GM23338 (cell line): ENCODE measurements at regions not wholly inside any gene's neighbourhood (a gene's known extent, or its start where the extent isn't known, plus 50 kb on each side); places are given as distances from the start of the nearest gene placed in this dataset.

Source experiments
- ATAC-seq: fragments of 200-7000 bp; cut with Tn5 transposase; 3 replicates; pipeline ENCODE4 v1.9.1; 2020
- DNase-seq: peaks from one replicate; pipeline ENCODE4 v3.0.0-alpha.2; 2015; ENCODE audit warnings: low spot score
- H2AFZ ChIP-seq: fragments of 200-600 bp; sonication (generic); 2 replicates; pipeline ENCODE4 v1.8.0; 2016; ENCODE audit warnings: antibody characterized with exemption, mild to moderate bottlenecking, moderate library complexity
- H3F3A ChIP-seq: fragments of 200-600 bp; sonication (generic); replicated peaks from 2 replicates; pipeline ENCODE4 v1.8.0; 2017; ENCODE audit warnings: antibody characterized with exemption, mixed run types, low read depth
- H3K27ac ChIP-seq: fragments of 200-600 bp; sonication (generic); 2 replicates; pipeline ENCODE4 v1.6.1; 2016; ENCODE audit warnings: low read depth
- H3K27me3 ChIP-seq: fragments of 200-600 bp; sonication (generic); 2 replicates; pipeline ENCODE4 v1.8.0; 2016; ENCODE audit warnings: mild to moderate bottlenecking, mixed run types, moderate library complexity; ENCODE audit not compliant: insufficient read depth
- H3K36me3 ChIP-seq: fragments of 200-600 bp; sonication (generic); 2 replicates; pipeline ENCODE4 v1.8.0; 2016; ENCODE audit warnings: mild to moderate bottlenecking; ENCODE audit not compliant: insufficient read depth
- H3K4me1 ChIP-seq: fragments of 200-600 bp; sonication (generic); 2 replicates; pipeline ENCODE4 v1.8.0; 2016; ENCODE audit warnings: mild to moderate bottlenecking, moderate library complexity; ENCODE audit not compliant: insufficient read depth
- H3K4me2 ChIP-seq: fragments of 200-600 bp; sonication (generic); 2 replicates; pipeline ENCODE4 v1.7.1; 2017; ENCODE audit warnings: mixed run types
- H3K4me3 ChIP-seq: fragments of 200-600 bp; sonication (generic); 2 replicates; pipeline ENCODE4 v1.6.1; 2016; ENCODE audit warnings: mixed run types
- H3K79me2 ChIP-seq: fragments of 200-600 bp; sonication (generic); replicated peaks from 2 replicates; pipeline ENCODE4 v1.8.0; 2017; ENCODE audit warnings: mild to moderate bottlenecking; ENCODE audit not compliant: insufficient read depth
- H3K9me2 ChIP-seq: fragments of 200-600 bp; sonication (generic); 2 replicates; pipeline ENCODE4 v1.8.0; 2017; ENCODE audit not compliant: insufficient read depth
- H4K20me1 ChIP-seq: fragments of 200-600 bp; sonication (generic); replicated peaks from 2 replicates; pipeline ENCODE4 v1.8.0; 2017; ENCODE audit warnings: mild to moderate bottlenecking; ENCODE audit not compliant: insufficient read depth
- H3K27ac Mint-ChIP-seq: 2 replicates; pipeline ENCODE4 v1.8.0; 2020; ENCODE audit warnings: inconsistent platforms, mild to moderate bottlenecking, moderate library complexity, mixed read lengths
- H3K27me3 Mint-ChIP-seq: 3 replicates; pipeline ENCODE4 v1.8.0; 2022; ENCODE audit warnings: low read depth, mild to moderate bottlenecking, moderate library complexity, mixed read lengths, inconsistent platforms; ENCODE audit not compliant: insufficient read depth, poor library complexity
- H3K36me3 Mint-ChIP-seq: 3 replicates; pipeline ENCODE4 v1.8.0; 2021; ENCODE audit warnings: low read depth, mild to moderate bottlenecking, inconsistent platforms, moderate library complexity, mixed read lengths
- H3K4me1 Mint-ChIP-seq: 3 replicates; pipeline ENCODE4 v1.8.0; 2020; ENCODE audit warnings: mild to moderate bottlenecking, inconsistent platforms, mixed read lengths
- H3K4me3 Mint-ChIP-seq: 3 replicates; pipeline ENCODE4 v1.8.0; 2021; ENCODE audit warnings: moderate library complexity, mild to moderate bottlenecking, inconsistent platforms, mixed read lengths
- H3K9me3 Mint-ChIP-seq: 3 replicates; pipeline ENCODE4 v1.8.0; 2020; ENCODE audit warnings: moderate library complexity, mild to moderate bottlenecking, inconsistent platforms, mixed read lengths
- EZH2 ChIP-seq: fragments of 200-600 bp; sonication (generic); IDR thresholded peaks from one replicate; pipeline ENCODE4 v1.8.0; 2017; ENCODE audit warnings: antibody characterized with exemption, mild to moderate bottlenecking, low read depth; ENCODE audit not compliant: unreplicated experiment
- EZH2phosphoT487 ChIP-seq: fragments of 200-600 bp; sonication (generic); IDR thresholded peaks from one replicate; pipeline ENCODE4 v1.8.1; 2018; ENCODE audit warnings: antibody characterized with exemption; ENCODE audit not compliant: unreplicated experiment
- NANOG ChIP-seq: IDR thresholded peaks from 2 replicates; pipeline ENCODE4 v1.6.1; 2016; ENCODE audit warnings: antibody characterized with exemption, borderline replicate concordance
- POLR2AphosphoS5 ChIP-seq: IDR thresholded peaks from 2 replicates; pipeline ENCODE4 v1.6.1; 2016; ENCODE audit warnings: antibody characterized with exemption, low read depth
- ZNF114 ChIP-seq: fragments of 250-450 bp; sonication (Bioruptor Pico); IDR thresholded peaks from 2 replicates; pipeline ENCODE4 v1.5.0; 2020; ENCODE audit warnings: mild to moderate bottlenecking, moderate library complexity
- ZNF331 ChIP-seq: fragments of 250-450 bp; sonication (Bioruptor Pico); IDR thresholded peaks from 2 replicates; pipeline ENCODE4 v1.5.0; 2020; ENCODE audit warnings: low read depth, mild to moderate bottlenecking, moderate library complexity
- TF ChIP-seq, protein P1 (sequence below): IDR thresholded peaks from 2 replicates; pipeline ENCODE4 v1.6.1; 2016; ENCODE audit warnings: antibody characterized with exemption
- TF ChIP-seq, protein P2 (sequence below): IDR thresholded peaks from one replicate; pipeline ENCODE4 v1.6.1; 2018; ENCODE audit warnings: antibody characterized with exemption; ENCODE audit not compliant: unreplicated experiment

- H3K9me2 ChIP-seq = peaks cover 11% of the 10 kb centered on the region
- H2AFZ ChIP-seq = no peak overlapping the region
- H4K20me1 ChIP-seq = no peaks in the 10 kb centered on the region
- H3K4me1 ChIP-seq = peaks cover 25% of the 10 kb centered on the region
- no peaks in the 10 kb centered on the region for H3F3A ChIP-seq
- DNase-seq = no peak
- TF ChIP-seq EZH2 (no peak), NANOG (no peak), POLR2AphosphoS5 (no peak), EZH2phosphoT487 (no peak)
- H3K9me3 Mint-ChIP-seq = no peaks in the 10 kb centered on the region
- no peak overlapping the region for H3K4me3 Mint-ChIP-seq
- no peak overlapping the region for H3K4me3 ChIP-seq
- H3K27ac Mint-ChIP-seq = no peak overlapping the region
- H3K4me1 Mint-ChIP-seq = peaks cover 35% of the 10 kb centered on the region
- no peak overlapping the region for H3K4me2 ChIP-seq
- no peaks in the 10 kb centered on the region for H3K27me3 ChIP-seq
- H3K27me3 Mint-ChIP-seq = peaks cover 2% of the 10 kb centered on the region
- no peak overlapping the region for H3K27ac ChIP-seq
- H3K79me2 ChIP-seq = no peaks in the 10 kb centered on the region
- H3K36me3 ChIP-seq = no peaks in the 10 kb centered on the region
- H3K36me3 Mint-ChIP-seq = no peaks in the 10 kb centered on the region; the same call in 2 of the 3 replicates
- ATAC-seq = no peak
Observed at GRCh38 chr1:94672001-94672400, 130.4 kb upstream of the F3 start.

GRCh38 chr1:94670273-94670672, 128.7 kb upstream of the F3 start:
- DNase-seq (no peak), ATAC-seq (no peak)
- Mint-ChIP-seq H3K27me3 (peaks cover 2% of the 10 kb centered on the region), H3K9me3 (peaks cover 3% of the 10 kb centered on the region; the same call in 1 of the 3 replicates), H3K27ac (no peak overlapping the region), H3K36me3 (peaks cover under 1% of the 10 kb centered on the region), H3K4me3 (no peak overlapping the region), H3K4me1 (peaks cover 38% of the 10 kb centered on the region)
- Histone ChIP-seq H3K4me3 (no peak overlapping the region), H2AFZ (no peak overlapping the region), H3K9me2 (peaks cover 11% of the 10 kb centered on the region), H4K20me1 (no peaks in the 10 kb centered on the region), H3F3A (no peaks in the 10 kb centered on the region), H3K79me2 (no peaks in the 10 kb centered on the region), H3K36me3 (no peaks in the 10 kb centered on the region), H3K27ac (no peak overlapping the region), H3K27me3 (no peaks in the 10 kb centered on the region), H3K4me1 (peaks cover 36% of the 10 kb centered on the region), H3K4me2 (no peak overlapping the region)
- no peak for TF ChIP-seq ZNF114 (CRISPR knock-in tag)
- TF ChIP-seq ZNF331 = no peak
- TF ChIP-seq, protein P1, sequence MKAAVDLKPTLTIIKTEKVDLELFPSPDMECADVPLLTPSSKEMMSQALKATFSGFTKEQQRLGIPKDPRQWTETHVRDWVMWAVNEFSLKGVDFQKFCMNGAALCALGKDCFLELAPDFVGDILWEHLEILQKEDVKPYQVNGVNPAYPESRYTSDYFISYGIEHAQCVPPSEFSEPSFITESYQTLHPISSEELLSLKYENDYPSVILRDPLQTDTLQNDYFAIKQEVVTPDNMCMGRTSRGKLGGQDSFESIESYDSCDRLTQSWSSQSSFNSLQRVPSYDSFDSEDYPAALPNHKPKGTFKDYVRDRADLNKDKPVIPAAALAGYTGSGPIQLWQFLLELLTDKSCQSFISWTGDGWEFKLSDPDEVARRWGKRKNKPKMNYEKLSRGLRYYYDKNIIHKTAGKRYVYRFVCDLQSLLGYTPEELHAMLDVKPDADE = no peak
- TF ChIP-seq, protein P2, sequence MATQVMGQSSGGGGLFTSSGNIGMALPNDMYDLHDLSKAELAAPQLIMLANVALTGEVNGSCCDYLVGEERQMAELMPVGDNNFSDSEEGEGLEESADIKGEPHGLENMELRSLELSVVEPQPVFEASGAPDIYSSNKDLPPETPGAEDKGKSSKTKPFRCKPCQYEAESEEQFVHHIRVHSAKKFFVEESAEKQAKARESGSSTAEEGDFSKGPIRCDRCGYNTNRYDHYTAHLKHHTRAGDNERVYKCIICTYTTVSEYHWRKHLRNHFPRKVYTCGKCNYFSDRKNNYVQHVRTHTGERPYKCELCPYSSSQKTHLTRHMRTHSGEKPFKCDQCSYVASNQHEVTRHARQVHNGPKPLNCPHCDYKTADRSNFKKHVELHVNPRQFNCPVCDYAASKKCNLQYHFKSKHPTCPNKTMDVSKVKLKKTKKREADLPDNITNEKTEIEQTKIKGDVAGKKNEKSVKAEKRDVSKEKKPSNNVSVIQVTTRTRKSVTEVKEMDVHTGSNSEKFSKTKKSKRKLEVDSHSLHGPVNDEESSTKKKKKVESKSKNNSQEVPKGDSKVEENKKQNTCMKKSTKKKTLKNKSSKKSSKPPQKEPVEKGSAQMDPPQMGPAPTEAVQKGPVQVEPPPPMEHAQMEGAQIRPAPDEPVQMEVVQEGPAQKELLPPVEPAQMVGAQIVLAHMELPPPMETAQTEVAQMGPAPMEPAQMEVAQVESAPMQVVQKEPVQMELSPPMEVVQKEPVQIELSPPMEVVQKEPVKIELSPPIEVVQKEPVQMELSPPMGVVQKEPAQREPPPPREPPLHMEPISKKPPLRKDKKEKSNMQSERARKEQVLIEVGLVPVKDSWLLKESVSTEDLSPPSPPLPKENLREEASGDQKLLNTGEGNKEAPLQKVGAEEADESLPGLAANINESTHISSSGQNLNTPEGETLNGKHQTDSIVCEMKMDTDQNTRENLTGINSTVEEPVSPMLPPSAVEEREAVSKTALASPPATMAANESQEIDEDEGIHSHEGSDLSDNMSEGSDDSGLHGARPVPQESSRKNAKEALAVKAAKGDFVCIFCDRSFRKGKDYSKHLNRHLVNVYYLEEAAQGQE = no peak
- no peak for TF ChIP-seq POLR2AphosphoS5
- no peak for TF ChIP-seq EZH2
